Skeletal muscle satellite cell (primary cell): ENCODE measurements at regions not wholly inside any gene's neighbourhood (a gene's known extent, or its start where the extent isn't known, plus 50 kb on each side); places are given as distances from the start of the nearest gene placed in this dataset.

Experiments used
- H3K27me3 ChIP-seq: 2 replicates; pipeline ENCODE4 v1.7.0; 2013; ENCODE audit warnings: low read length; ENCODE audit not compliant: control insufficient read depth, insufficient read depth
- H3K36me3 ChIP-seq: 2 replicates; pipeline ENCODE4 v1.7.0; 2013; ENCODE audit warnings: mild to moderate bottlenecking, control low read depth, low read length; ENCODE audit not compliant: insufficient read depth
- H3K4me1 ChIP-seq: 2 replicates; pipeline ENCODE4 v1.7.0; 2013; ENCODE audit warnings: low read length; ENCODE audit not compliant: control insufficient read depth, insufficient read depth
- H3K4me2 ChIP-seq: 2 replicates; pipeline ENCODE4 v1.7.0; 2013; ENCODE audit warnings: mild to moderate bottlenecking, low read length
- H3K4me3 ChIP-seq: 2 replicates; pipeline ENCODE4 v1.7.0; 2013; ENCODE audit warnings: low read length
- H3K9ac ChIP-seq: 2 replicates; pipeline ENCODE4 v1.7.0; 2013; ENCODE audit warnings: mild to moderate bottlenecking, low read depth, low read length, moderate library complexity
- H3K9me3 ChIP-seq: replicated peaks from 2 replicates; pipeline ENCODE4 v1.7.0; 2013; ENCODE audit warnings: mild to moderate bottlenecking, control low read depth, low read length

- Histone ChIP-seq H3K36me3 (no peaks in the 10 kb centered on the region), H3K4me1 (no peaks in the 10 kb centered on the region), H3K4me3 (no peak overlapping the region), H3K27me3 (peaks cover 3% of the 10 kb centered on the region), H3K9ac (no peak overlapping the region), H3K4me2 (no peak overlapping the region), H3K9me3 (no peaks in the 10 kb centered on the region)
Observed at GRCh38 chr9:82519332-82519731, 530.8 kb downstream of the SPATA31D1 start.

GRCh38 chr9:82524407-82524806 lies 535.8 kb downstream of the SPATA31D1 start:
- Histone ChIP-seq H3K9ac (no peak overlapping the region), H3K4me1 (no peaks in the 10 kb centered on the region), H3K4me2 (no peak overlapping the region), H3K36me3 (no peaks in the 10 kb centered on the region), H3K27me3 (no peaks in the 10 kb centered on the region), H3K9me3 (no peaks in the 10 kb centered on the region), H3K4me3 (no peak overlapping the region)

- H3K9me3 ChIP-seq: no peaks in the 10 kb centered on the region
- H3K36me3 ChIP-seq: no peaks in the 10 kb centered on the region
- H3K27me3 ChIP-seq: no peaks in the 10 kb centered on the region
- H3K4me1 ChIP-seq: no peaks in the 10 kb centered on the region
- H3K4me2 ChIP-seq: no peak overlapping the region
- no peak overlapping the region for H3K9ac ChIP-seq
- H3K4me3 ChIP-seq: no peak overlapping the region
Observed at GRCh38 chr9:82526577-82526976, 536.4 kb downstream of the RASEF start.

GRCh38 chr9:82531795-82532194 lies 531.1 kb downstream of the RASEF start:
- H3K4me3 ChIP-seq: no peak overlapping the region
- H3K4me2 ChIP-seq: no peak overlapping the region
- H3K4me1 ChIP-seq: no peaks in the 10 kb centered on the region
- no peaks in the 10 kb centered on the region for H3K27me3 ChIP-seq
- no peaks in the 10 kb centered on the region for H3K9me3 ChIP-seq
- no peak overlapping the region for H3K9ac ChIP-seq
- H3K36me3 ChIP-seq: no peaks in the 10 kb centered on the region

- no peaks in the 10 kb centered on the region for H3K36me3 ChIP-seq
- H3K9me3 ChIP-seq: no peaks in the 10 kb centered on the region
- H3K4me1 ChIP-seq: no peaks in the 10 kb centered on the region
- no peak overlapping the region for H3K9ac ChIP-seq
- no peaks in the 10 kb centered on the region for H3K27me3 ChIP-seq
- H3K4me3 ChIP-seq: no peak overlapping the region
- no peak overlapping the region for H3K4me2 ChIP-seq
Observed at GRCh38 chr9:82532504-82533180, 530.3 kb downstream of the RASEF start.

- Histone ChIP-seq H3K36me3 (no peaks in the 10 kb centered on the region), H3K4me1 (no peaks in the 10 kb centered on the region), H3K9me3 (no peaks in the 10 kb centered on the region), H3K4me3 (no peak overlapping the region), H3K9ac (no peak overlapping the region), H3K4me2 (no peak overlapping the region), H3K27me3 (no peaks in the 10 kb centered on the region)
Observed at GRCh38 chr9:82535432-82535998, 527.4 kb downstream of the RASEF start.

GRCh38 chr9:82538634-82539033 lies 524.3 kb downstream of the RASEF start:
- no peak overlapping the region for H3K4me2 ChIP-seq
- no peaks in the 10 kb centered on the region for H3K9me3 ChIP-seq
- no peak overlapping the region for H3K4me3 ChIP-seq
- H3K9ac ChIP-seq: no peak overlapping the region
- no peaks in the 10 kb centered on the region for H3K4me1 ChIP-seq
- H3K36me3 ChIP-seq: no peaks in the 10 kb centered on the region
- H3K27me3 ChIP-seq: no peaks in the 10 kb centered on the region

- Histone ChIP-seq H3K36me3 (no peaks in the 10 kb centered on the region), H3K4me3 (no peak overlapping the region), H3K9me3 (no peaks in the 10 kb centered on the region), H3K9ac (no peak overlapping the region), H3K4me1 (no peaks in the 10 kb centered on the region), H3K4me2 (no peak overlapping the region), H3K27me3 (no peaks in the 10 kb centered on the region)
Observed at GRCh38 chr9:82539146-82539545, 523.8 kb downstream of the RASEF start.

- Histone ChIP-seq H3K4me1 (no peaks in the 10 kb centered on the region), H3K9ac (no peak overlapping the region), H3K9me3 (no peaks in the 10 kb centered on the region), H3K4me2 (no peak overlapping the region), H3K4me3 (no peak overlapping the region), H3K36me3 (no peaks in the 10 kb centered on the region), H3K27me3 (no peaks in the 10 kb centered on the region)
Observed at GRCh38 chr9:82539856-82540579, 522.9 kb downstream of the RASEF start.

GRCh38 chr9:82543726-82544125 lies 519.2 kb downstream of the RASEF start:
- H3K4me3 ChIP-seq: no peak overlapping the region
- no peaks in the 10 kb centered on the region for H3K36me3 ChIP-seq
- no peak overlapping the region for H3K9ac ChIP-seq
- H3K9me3 ChIP-seq: no peaks in the 10 kb centered on the region
- H3K4me1 ChIP-seq: no peaks in the 10 kb centered on the region
- no peaks in the 10 kb centered on the region for H3K27me3 ChIP-seq
- no peak overlapping the region for H3K4me2 ChIP-seq

GRCh38 chr9:82546136-82546535 lies 516.8 kb downstream of the RASEF start:
- H3K36me3 ChIP-seq: no peaks in the 10 kb centered on the region
- H3K9ac ChIP-seq: no peak overlapping the region
- H3K9me3 ChIP-seq: no peaks in the 10 kb centered on the region
- no peaks in the 10 kb centered on the region for H3K27me3 ChIP-seq
- H3K4me1 ChIP-seq: no peaks in the 10 kb centered on the region
- H3K4me2 ChIP-seq: no peak overlapping the region
- H3K4me3 ChIP-seq: no peak overlapping the region

GRCh38 chr9:82547995-82548394 lies 514.9 kb downstream of the RASEF start:
- Histone ChIP-seq H3K9ac (no peak overlapping the region), H3K4me2 (no peak overlapping the region), H3K9me3 (no peaks in the 10 kb centered on the region), H3K4me3 (no peak overlapping the region), H3K4me1 (no peaks in the 10 kb centered on the region), H3K36me3 (no peaks in the 10 kb centered on the region), H3K27me3 (no peaks in the 10 kb centered on the region)
